IPS-15b (cell line): ENCODE measurements at regions not wholly inside any gene's neighbourhood (a gene's known extent, or its start where the extent isn't known, plus 50 kb on each side); places are given as distances from the start of the nearest gene placed in this dataset.

Experiments
- H3K27me3 ChIP-seq: one replicate; pipeline ENCODE4 v1.6.1; 2013; ENCODE audit warnings: low read length; ENCODE audit not compliant: control insufficient read depth, insufficient read depth
- H3K36me3 ChIP-seq: one replicate; pipeline ENCODE4 v1.6.1; 2013; ENCODE audit warnings: low read length; ENCODE audit not compliant: control insufficient read depth, insufficient read depth
- H3K4me1 ChIP-seq: one replicate; pipeline ENCODE4 v1.6.1; 2013; ENCODE audit warnings: mild to moderate bottlenecking, low read length; ENCODE audit not compliant: control insufficient read depth, insufficient read depth
- H3K4me3 ChIP-seq: one replicate; pipeline ENCODE4 v1.5.1; 2013; ENCODE audit warnings: low read depth, low read length
- H3K9ac ChIP-seq: one replicate; pipeline ENCODE4 v1.6.1; 2013; ENCODE audit warnings: low read depth, mild to moderate bottlenecking, low read length
- H3K9me3 ChIP-seq: one replicate; pipeline ENCODE4 v1.6.1; 2013; ENCODE audit warnings: mild to moderate bottlenecking, low read length; ENCODE audit not compliant: control insufficient read depth, insufficient read depth

GRCh38 chr4:111991797-111992196, 153.5 kb upstream of the FAM241A start:
- Histone ChIP-seq H3K9me3 (no peaks in the 10 kb centered on the region), H3K36me3 (no peaks in the 10 kb centered on the region), H3K9ac (no peak overlapping the region), H3K4me3 (no peak overlapping the region), H3K27me3 (no peaks in the 10 kb centered on the region), H3K4me1 (no peaks in the 10 kb centered on the region)

- Histone ChIP-seq H3K4me1 (no peaks in the 10 kb centered on the region), H3K9ac (no peak overlapping the region), H3K4me3 (no peak overlapping the region), H3K9me3 (no peaks in the 10 kb centered on the region), H3K36me3 (no peaks in the 10 kb centered on the region), H3K27me3 (no peaks in the 10 kb centered on the region)
Measured at GRCh38 chr4:111992351-111993168, 152.7 kb upstream of the FAM241A start.

- Histone ChIP-seq H3K27me3 (no peaks in the 10 kb centered on the region), H3K4me3 (no peak overlapping the region), H3K9me3 (no peaks in the 10 kb centered on the region), H3K9ac (no peak overlapping the region), H3K4me1 (no peaks in the 10 kb centered on the region), H3K36me3 (no peaks in the 10 kb centered on the region)
Measured at GRCh38 chr4:111994392-111994791, 150.9 kb upstream of the FAM241A start.

GRCh38 chr4:111997785-111998184, 147.5 kb upstream of the FAM241A start:
- H3K4me1 ChIP-seq: no peaks in the 10 kb centered on the region
- no peaks in the 10 kb centered on the region for H3K9me3 ChIP-seq
- H3K9ac ChIP-seq: no peak overlapping the region
- H3K27me3 ChIP-seq: no peaks in the 10 kb centered on the region
- H3K36me3 ChIP-seq: no peaks in the 10 kb centered on the region
- no peak overlapping the region for H3K4me3 ChIP-seq

GRCh38 chr4:111999801-112000200, 145.5 kb upstream of the FAM241A start:
- Histone ChIP-seq H3K4me1 (no peaks in the 10 kb centered on the region), H3K4me3 (no peak overlapping the region), H3K9ac (no peak overlapping the region), H3K27me3 (no peaks in the 10 kb centered on the region), H3K9me3 (no peaks in the 10 kb centered on the region), H3K36me3 (no peaks in the 10 kb centered on the region)

- Histone ChIP-seq H3K9me3 (no peaks in the 10 kb centered on the region), H3K4me3 (no peak overlapping the region), H3K27me3 (no peaks in the 10 kb centered on the region), H3K36me3 (no peaks in the 10 kb centered on the region), H3K4me1 (no peaks in the 10 kb centered on the region), H3K9ac (no peak overlapping the region)
Measured at GRCh38 chr4:112001041-112001440, 144.2 kb upstream of the FAM241A start.

- H3K9me3 ChIP-seq: no peaks in the 10 kb centered on the region
Measured at GRCh38 chr4:112002248-112002661, 143.0 kb upstream of the FAM241A start.

GRCh38 chr4:112003231-112003907, 141.9 kb upstream of the FAM241A start:
- Histone ChIP-seq H3K9ac (no peak overlapping the region), H3K9me3 (no peaks in the 10 kb centered on the region), H3K4me3 (no peak overlapping the region), H3K4me1 (no peaks in the 10 kb centered on the region), H3K36me3 (no peaks in the 10 kb centered on the region), H3K27me3 (no peaks in the 10 kb centered on the region)

More at GRCh38 chr4:112002248-112002661, 143.0 kb upstream of the FAM241A start:
- H3K36me3 ChIP-seq: no peaks in the 10 kb centered on the region
- H3K9ac ChIP-seq: no peak overlapping the region
- H3K4me1 ChIP-seq: no peaks in the 10 kb centered on the region
- no peaks in the 10 kb centered on the region for H3K27me3 ChIP-seq
- no peak overlapping the region for H3K4me3 ChIP-seq

GRCh38 chr4:112005027-112005426, 140.2 kb upstream of the FAM241A start:
- H3K9me3 ChIP-seq: no peaks in the 10 kb centered on the region
- H3K27me3 ChIP-seq: no peaks in the 10 kb centered on the region
- H3K4me1 ChIP-seq: no peaks in the 10 kb centered on the region
- no peak overlapping the region for H3K4me3 ChIP-seq
- H3K36me3 ChIP-seq: no peaks in the 10 kb centered on the region
- no peak overlapping the region for H3K9ac ChIP-seq

- Histone ChIP-seq H3K9me3 (no peaks in the 10 kb centered on the region), H3K4me1 (no peaks in the 10 kb centered on the region), H3K9ac (no peak overlapping the region), H3K4me3 (no peak overlapping the region), H3K36me3 (no peaks in the 10 kb centered on the region), H3K27me3 (no peaks in the 10 kb centered on the region)
Measured at GRCh38 chr4:112007391-112007790, 137.9 kb upstream of the FAM241A start.

GRCh38 chr4:112015960-112016359, 129.3 kb upstream of the FAM241A start:
- Histone ChIP-seq H3K9me3 (no peaks in the 10 kb centered on the region), H3K4me1 (no peaks in the 10 kb centered on the region), H3K4me3 (no peak overlapping the region), H3K9ac (no peak overlapping the region), H3K27me3 (no peaks in the 10 kb centered on the region), H3K36me3 (no peaks in the 10 kb centered on the region)

GRCh38 chr4:112023402-112023950, 121.8 kb upstream of the FAM241A start:
- Histone ChIP-seq H3K9me3 (no peaks in the 10 kb centered on the region), H3K36me3 (no peaks in the 10 kb centered on the region), H3K4me3 (no peak overlapping the region), H3K27me3 (no peaks in the 10 kb centered on the region), H3K9ac (no peak overlapping the region), H3K4me1 (peaks cover 4% of the 10 kb centered on the region)
